ENCODE measurements at regions not wholly inside any gene's neighbourhood (a gene's known extent, or its start where the extent isn't known, plus 50 kb on each side); places are given as distances from the start of the nearest gene placed in this dataset.
"Not testable (repeated sequence)": the region's sequence is repeated elsewhere in the genome, so short reads cannot be mapped to it uniquely, and the experiment has no call there.

- peak; percentile 42 to 89 for DNase-seq (ENCODE audit: low read depth in 2 of 2)
- no peak for TF ChIP-seq CTCF (IDR thresholded peaks at IDR 0.05; ENCODE audit: low read depth, low read length)
Observed at GRCh38 chr4:137367620-137368019, 164.7 kb downstream of the PCDH18 start.

GRCh38 chr4:137363496-137363895, 168.8 kb downstream of the PCDH18 start:
- no peak for TF ChIP-seq CTCF (IDR thresholded peaks at IDR 0.05; ENCODE audit: low read depth, low read length)
- peak; percentile 33 to 50 for DNase-seq (ENCODE audit: low read depth in 2 of 2)
- no peak overlapping the region for H3K4me3 ChIP-seq (replicated peaks in 1 of 2; ENCODE audit: low read depth in 2 of 2, low read length in 2 of 2)

More at GRCh38 chr4:137367620-137368019, 164.7 kb downstream of the PCDH18 start:
- H3K4me3 ChIP-seq (replicated peaks in 1 of 2; ENCODE audit: low read depth in 2 of 2, low read length in 2 of 2): no peak overlapping the region

GRCh38 chr4:137361756-137362470, 170.4 kb downstream of the PCDH18 start:
- TF ChIP-seq CTCF (IDR thresholded peaks at IDR 0.05; ENCODE audit: low read depth, low read length): no peak
- DNase-seq (ENCODE audit: low read depth in 2 of 2): no peak
- no peak overlapping the region for H3K4me3 ChIP-seq (replicated peaks in 1 of 2; ENCODE audit: low read depth in 2 of 2, low read length in 2 of 2)

- TF ChIP-seq CTCF (IDR thresholded peaks at IDR 0.05; ENCODE audit: low read depth, low read length): no peak
- H3K4me3 ChIP-seq (replicated peaks in 1 of 2; ENCODE audit: low read depth in 2 of 2, low read length in 2 of 2): no peak overlapping the region
- DNase-seq (ENCODE audit: low read depth in 2 of 2): no peak
Observed at GRCh38 chr4:137360761-137361160, 171.5 kb downstream of the PCDH18 start.

GRCh38 chr4:137359691-137360315, 172.5 kb downstream of the PCDH18 start:
- no peak for TF ChIP-seq CTCF (IDR thresholded peaks at IDR 0.05; ENCODE audit: low read depth, low read length)
- peak in 1 of 2 donors; percentile 40 for DNase-seq (ENCODE audit: low read depth in 2 of 2)
- no peak overlapping the region for H3K4me3 ChIP-seq (replicated peaks in 1 of 2; ENCODE audit: low read depth in 2 of 2, low read length in 2 of 2)

GRCh38 chr4:137354562-137354961, 177.7 kb downstream of the PCDH18 start:
- H3K4me3 ChIP-seq (replicated peaks in 1 of 2; ENCODE audit: low read depth in 2 of 2, low read length in 2 of 2); DNase-seq (ENCODE audit: low read depth in 2 of 2): not testable (repeated sequence)

- DNase-seq (ENCODE audit: low read depth in 2 of 2): no peak
- no peak overlapping the region for H3K4me3 ChIP-seq (replicated peaks in 1 of 2; ENCODE audit: low read depth in 2 of 2, low read length in 2 of 2)
- no peak for TF ChIP-seq CTCF (IDR thresholded peaks at IDR 0.05; ENCODE audit: low read depth, low read length)
Observed at GRCh38 chr4:137347371-137347770, 184.9 kb downstream of the PCDH18 start.

Measured in cardiac fibroblast (primary cell).